OCI-LY3 (cell line): ENCODE measurements at regions not wholly inside any gene's neighbourhood (a gene's known extent, or its start where the extent isn't known, plus 50 kb on each side); places are given as distances from the start of the nearest gene placed in this dataset.

Source experiments
- EZH2phosphoT487 ChIP-seq: fragments of 200-600 bp; shearing (Covaris generic); IDR thresholded peaks from 2 replicates; pipeline ENCODE4 v1.6.1; 2018; ENCODE audit warnings: antibody characterized with exemption, mixed run types, low read depth
- TF ChIP-seq, protein P1 (sequence below): fragments of 200-600, 300-600 bp; sonication (generic); IDR thresholded peaks from 2 replicates; pipeline ENCODE4 v1.5.1; 2014; ENCODE audit warnings: antibody characterized with exemption, low read length, low read depth

DNA sequence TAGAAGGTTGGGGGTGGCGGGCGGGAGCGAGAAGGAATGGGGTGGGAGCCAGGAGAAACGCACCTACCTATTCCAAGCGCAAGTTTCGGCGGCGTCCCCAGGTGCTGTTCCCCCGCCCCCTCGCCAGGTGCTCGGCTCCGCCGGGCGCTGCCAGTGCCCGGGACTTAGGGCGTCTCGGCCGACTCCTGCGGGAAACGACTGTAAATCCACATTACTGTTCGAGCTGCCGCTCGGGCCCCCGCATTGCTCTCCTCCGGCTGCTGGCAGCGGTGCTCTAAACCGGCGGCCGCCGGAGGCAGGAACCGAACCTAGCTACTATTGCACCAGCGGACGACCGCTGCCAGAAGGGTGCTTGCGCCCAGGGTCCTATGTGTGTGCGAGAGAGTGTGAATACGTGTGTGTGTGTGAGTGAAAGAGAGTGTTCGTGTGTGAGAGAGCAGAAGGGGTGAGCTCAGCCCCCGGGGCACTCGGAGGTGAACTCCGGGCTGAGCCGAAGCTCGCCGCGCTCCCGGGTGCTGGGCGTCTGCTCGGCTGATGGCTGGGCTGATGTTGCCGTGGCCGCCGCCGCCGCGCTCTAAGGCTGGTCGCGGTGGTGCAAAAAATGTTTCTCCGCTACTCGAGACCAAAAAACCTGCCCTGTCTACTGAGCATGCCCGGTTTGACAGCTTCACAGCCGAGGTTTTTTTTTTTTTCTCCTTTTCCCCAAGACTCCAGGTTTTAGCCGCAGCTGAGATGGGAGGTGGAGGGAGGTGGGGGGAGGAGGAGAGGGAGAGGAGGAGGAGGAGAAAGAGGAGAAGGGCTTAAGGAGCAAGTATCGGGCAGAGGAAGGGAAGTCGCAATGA is 115.7 kb upstream of the TEX13C start:
- TF ChIP-seq EZH2phosphoT487: no peak
- TF ChIP-seq, protein P1, sequence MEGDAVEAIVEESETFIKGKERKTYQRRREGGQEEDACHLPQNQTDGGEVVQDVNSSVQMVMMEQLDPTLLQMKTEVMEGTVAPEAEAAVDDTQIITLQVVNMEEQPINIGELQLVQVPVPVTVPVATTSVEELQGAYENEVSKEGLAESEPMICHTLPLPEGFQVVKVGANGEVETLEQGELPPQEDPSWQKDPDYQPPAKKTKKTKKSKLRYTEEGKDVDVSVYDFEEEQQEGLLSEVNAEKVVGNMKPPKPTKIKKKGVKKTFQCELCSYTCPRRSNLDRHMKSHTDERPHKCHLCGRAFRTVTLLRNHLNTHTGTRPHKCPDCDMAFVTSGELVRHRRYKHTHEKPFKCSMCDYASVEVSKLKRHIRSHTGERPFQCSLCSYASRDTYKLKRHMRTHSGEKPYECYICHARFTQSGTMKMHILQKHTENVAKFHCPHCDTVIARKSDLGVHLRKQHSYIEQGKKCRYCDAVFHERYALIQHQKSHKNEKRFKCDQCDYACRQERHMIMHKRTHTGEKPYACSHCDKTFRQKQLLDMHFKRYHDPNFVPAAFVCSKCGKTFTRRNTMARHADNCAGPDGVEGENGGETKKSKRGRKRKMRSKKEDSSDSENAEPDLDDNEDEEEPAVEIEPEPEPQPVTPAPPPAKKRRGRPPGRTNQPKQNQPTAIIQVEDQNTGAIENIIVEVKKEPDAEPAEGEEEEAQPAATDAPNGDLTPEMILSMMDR: no peak
